ENCODE measurements at regions not wholly inside any gene's neighbourhood (a gene's known extent, or its start where the extent isn't known, plus 50 kb on each side); places are given as distances from the start of the nearest gene placed in this dataset.

DNA sequence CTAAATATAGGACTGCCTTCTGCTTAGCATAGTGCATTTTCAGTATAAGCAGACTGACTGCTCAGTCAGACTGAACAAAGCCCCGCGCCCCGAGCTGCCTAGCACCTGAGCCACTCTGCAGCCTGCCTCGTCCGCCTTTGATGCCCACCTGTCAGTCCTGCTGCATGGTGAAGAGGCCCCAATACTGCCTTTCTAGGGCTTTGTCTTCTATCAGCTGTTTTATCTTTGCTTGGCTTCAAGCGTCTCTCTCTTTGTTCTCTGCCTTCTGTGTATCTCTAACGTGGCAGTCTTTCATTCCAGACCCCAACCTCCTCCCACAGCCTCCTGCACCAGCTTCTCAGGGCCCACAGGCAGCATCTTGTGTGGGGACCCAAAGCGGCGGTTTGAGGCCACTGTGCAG, 1001.0 kb downstream of the VRK1 start:
- Histone ChIP-seq H3K14ac (ENCODE audit: low read length) (no peak overlapping the region), H3K79me2 (ENCODE audit: control insufficient read depth, insufficient read depth, low read length, poor library complexity) (no peaks in the 10 kb centered on the region), H2AFZ (ENCODE audit: insufficient read depth, low read length, poor library complexity) (no peak overlapping the region), H2BK5ac (ENCODE audit: low read depth, low read length, poor library complexity) (no peak overlapping the region), H3K9me3 (ENCODE audit: insufficient read depth, low read depth, low read length) (no peaks in the 10 kb centered on the region), H2BK120ac (ENCODE audit: insufficient read depth, low read length, poor library complexity) (no peak overlapping the region), H2AK5ac (ENCODE audit: low read length) (no peak overlapping the region), H3K23ac (ENCODE audit: low read length) (no peak overlapping the region), H3K27me3 (ENCODE audit: insufficient read depth, low read length) (no peaks in the 10 kb centered on the region), H3K9ac (ENCODE audit: low read length) (no peak overlapping the region), H4K12ac (ENCODE audit: low read depth, low read length) (no peak overlapping the region), H3K4ac (ENCODE audit: low read depth, low read length) (no peak overlapping the region), H3K4me1 (ENCODE audit: control insufficient read depth in 1 of 2, insufficient read depth in 2 of 2, low read length in 2 of 2) (no peaks in the 10 kb centered on the region), H4K91ac (ENCODE audit: low read depth, low read length) (no peak overlapping the region), H3K79me1 (ENCODE audit: low read length) (no peaks in the 10 kb centered on the region), H3K4me2 (ENCODE audit: low read length) (no peak overlapping the region), H4K8ac (ENCODE audit: low read depth, low read length) (no peak overlapping the region), H3K36me3 (ENCODE audit: control insufficient read depth in 1 of 2, insufficient read depth in 2 of 2, low read length in 2 of 2) (no peaks in the 10 kb centered on the region), H3K18ac (ENCODE audit: low read length) (no peak overlapping the region), H2BK12ac (ENCODE audit: low read length) (no peak overlapping the region), H3K4me3 (ENCODE audit: low read depth, low read length) (no peak overlapping the region), H3K27ac (ENCODE audit: low read depth, low read length) (no peak overlapping the region)
- WGBS (ENCODE audit: extremely low coverage, insufficient coverage, insufficient read length), result no CpG with 5 or more reads among the region's 9 CpGs
- DNase-seq, result no peak

DNA sequence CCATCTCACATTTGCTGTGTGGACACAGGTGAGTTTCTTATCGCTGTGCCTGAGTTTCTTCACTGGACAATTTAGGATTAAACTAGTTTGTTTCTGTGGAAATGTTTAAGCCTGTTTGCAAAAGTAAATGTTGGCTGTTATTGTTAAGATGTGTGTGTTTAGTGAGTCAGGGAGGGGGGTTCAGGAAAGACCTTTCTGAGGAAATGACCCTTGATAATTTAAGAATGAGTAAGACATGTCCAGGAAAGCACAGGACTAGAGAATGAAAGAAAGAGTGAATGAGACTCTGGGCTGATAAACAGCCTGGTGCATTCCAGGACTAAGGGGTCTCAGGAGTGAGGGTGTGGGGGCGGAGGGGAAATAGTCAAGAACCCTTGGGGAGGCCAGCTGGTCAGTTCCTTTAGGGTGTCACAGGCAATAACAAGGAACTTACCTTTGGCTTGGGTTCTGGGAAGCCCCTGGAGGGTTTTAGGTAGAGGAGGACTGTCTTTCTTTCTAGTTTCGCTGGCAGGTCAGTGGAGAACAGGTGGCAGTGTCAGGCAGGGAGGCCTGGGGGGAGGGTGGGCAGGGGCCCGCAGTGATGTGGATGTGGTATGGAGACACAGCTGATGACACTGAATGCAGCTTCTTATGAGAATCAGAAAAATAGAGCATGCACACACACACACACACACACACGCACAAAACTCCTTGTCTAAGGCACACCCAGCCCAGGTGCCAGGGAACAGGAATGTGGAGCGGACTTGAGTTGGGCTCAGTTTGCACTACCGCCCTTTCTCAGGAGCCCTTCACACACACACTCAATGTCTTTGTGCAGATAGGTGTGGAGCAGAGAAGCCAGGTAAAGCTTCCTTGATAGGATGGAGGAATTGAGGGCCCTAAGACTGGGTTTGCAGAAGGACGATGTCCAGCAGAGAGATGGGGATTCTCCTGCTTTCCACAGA, 1005.5 kb downstream of the VRK1 start:
- Histone ChIP-seq H3K4me1 (ENCODE audit: control insufficient read depth in 1 of 2, insufficient read depth in 2 of 2, low read length in 2 of 2) (no peaks in the 10 kb centered on the region), H2BK5ac (ENCODE audit: low read depth, low read length, poor library complexity) (no peak overlapping the region), H3K27ac (ENCODE audit: low read depth, low read length) (no peak overlapping the region), H3K14ac (ENCODE audit: low read length) (no peak overlapping the region), H4K12ac (ENCODE audit: low read depth, low read length) (no peak overlapping the region), H3K27me3 (ENCODE audit: insufficient read depth, low read length) (no peaks in the 10 kb centered on the region), H2BK120ac (ENCODE audit: insufficient read depth, low read length, poor library complexity) (no peak overlapping the region), H3K4me2 (ENCODE audit: low read length) (no peak overlapping the region), H3K23ac (ENCODE audit: low read length) (no peak overlapping the region), H2AK5ac (ENCODE audit: low read length) (no peak overlapping the region), H3K79me2 (ENCODE audit: control insufficient read depth, insufficient read depth, low read length, poor library complexity) (no peaks in the 10 kb centered on the region), H2BK12ac (ENCODE audit: low read length) (no peak overlapping the region), H3K18ac (ENCODE audit: low read length) (no peak overlapping the region), H3K79me1 (ENCODE audit: low read length) (no peaks in the 10 kb centered on the region), H2AFZ (ENCODE audit: insufficient read depth, low read length, poor library complexity) (no peak overlapping the region), H3K36me3 (ENCODE audit: control insufficient read depth in 1 of 2, insufficient read depth in 2 of 2, low read length in 2 of 2) (no peaks in the 10 kb centered on the region), H3K9ac (ENCODE audit: low read length) (no peak overlapping the region), H3K4ac (ENCODE audit: low read depth, low read length) (no peak overlapping the region), H4K91ac (ENCODE audit: low read depth, low read length) (no peak overlapping the region), H3K9me3 (ENCODE audit: insufficient read depth, low read depth, low read length) (no peaks in the 10 kb centered on the region), H3K4me3 (ENCODE audit: low read depth, low read length) (no peak overlapping the region), H4K8ac (ENCODE audit: low read depth, low read length) (no peak overlapping the region)
- no CpG with 5 or more reads among the region's 8 CpGs for WGBS (ENCODE audit: extremely low coverage, insufficient coverage, insufficient read length)
- DNase-seq, result no peak

DNA sequence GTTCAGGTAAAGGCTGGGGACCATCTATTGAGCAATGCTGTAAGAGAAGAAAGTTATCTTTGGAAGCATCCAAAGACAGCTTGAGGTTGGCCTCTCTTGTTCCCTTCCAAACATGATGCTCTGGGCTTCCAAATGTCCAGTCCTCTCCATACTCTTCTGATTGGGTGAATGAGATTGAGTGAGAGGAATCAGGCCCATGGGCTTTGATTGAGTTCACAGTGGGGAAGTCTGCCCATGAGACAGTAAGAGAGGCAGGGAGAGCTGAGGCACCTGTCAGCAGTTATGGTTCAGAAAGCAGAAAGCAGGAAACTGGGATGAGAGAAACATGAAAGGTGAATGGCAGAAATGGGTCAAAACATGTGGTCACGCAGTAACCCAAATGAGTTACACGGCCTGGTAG, 1006.9 kb downstream of the VRK1 start:
- no peak overlapping the region for H3K14ac ChIP-seq (ENCODE audit: low read length)
- H3K18ac ChIP-seq (ENCODE audit: low read length), result no peak overlapping the region
- DNase-seq, result no peak
- H3K9ac ChIP-seq (ENCODE audit: low read length), result no peak overlapping the region
- H2BK5ac ChIP-seq (ENCODE audit: low read depth, low read length, poor library complexity), result no peak overlapping the region
- no peak overlapping the region for H3K27ac ChIP-seq (ENCODE audit: low read depth, low read length)
- H3K79me2 ChIP-seq (ENCODE audit: control insufficient read depth, insufficient read depth, low read length, poor library complexity), result no peaks in the 10 kb centered on the region
- H2AK5ac ChIP-seq (ENCODE audit: low read length), result no peak overlapping the region
- H3K4me2 ChIP-seq (ENCODE audit: low read length), result no peak overlapping the region
- no CpG with 5 or more reads among the region's 2 CpGs for WGBS (ENCODE audit: extremely low coverage, insufficient coverage, insufficient read length)
- H3K4me1 ChIP-seq (ENCODE audit: control insufficient read depth in 1 of 2, insufficient read depth in 2 of 2, low read length in 2 of 2), result no peaks in the 10 kb centered on the region
- no peak overlapping the region for H4K12ac ChIP-seq (ENCODE audit: low read depth, low read length)
- no peak overlapping the region for H2BK12ac ChIP-seq (ENCODE audit: low read length)
- H3K23ac ChIP-seq (ENCODE audit: low read length), result no peak overlapping the region
- no peak overlapping the region for H2BK120ac ChIP-seq (ENCODE audit: insufficient read depth, low read length, poor library complexity)
- no peaks in the 10 kb centered on the region for H3K27me3 ChIP-seq (ENCODE audit: insufficient read depth, low read length)
- H3K36me3 ChIP-seq (ENCODE audit: control insufficient read depth in 1 of 2, insufficient read depth in 2 of 2, low read length in 2 of 2), result no peaks in the 10 kb centered on the region
- no peak overlapping the region for H4K91ac ChIP-seq (ENCODE audit: low read depth, low read length)
- H3K9me3 ChIP-seq (ENCODE audit: insufficient read depth, low read depth, low read length), result no peaks in the 10 kb centered on the region
- no peak overlapping the region for H4K8ac ChIP-seq (ENCODE audit: low read depth, low read length)
- no peaks in the 10 kb centered on the region for H3K79me1 ChIP-seq (ENCODE audit: low read length)
- no peak overlapping the region for H3K4me3 ChIP-seq (ENCODE audit: low read depth, low read length)
- no peak overlapping the region for H2AFZ ChIP-seq (ENCODE audit: insufficient read depth, low read length, poor library complexity)
- no peak overlapping the region for H3K4ac ChIP-seq (ENCODE audit: low read depth, low read length)

DNA sequence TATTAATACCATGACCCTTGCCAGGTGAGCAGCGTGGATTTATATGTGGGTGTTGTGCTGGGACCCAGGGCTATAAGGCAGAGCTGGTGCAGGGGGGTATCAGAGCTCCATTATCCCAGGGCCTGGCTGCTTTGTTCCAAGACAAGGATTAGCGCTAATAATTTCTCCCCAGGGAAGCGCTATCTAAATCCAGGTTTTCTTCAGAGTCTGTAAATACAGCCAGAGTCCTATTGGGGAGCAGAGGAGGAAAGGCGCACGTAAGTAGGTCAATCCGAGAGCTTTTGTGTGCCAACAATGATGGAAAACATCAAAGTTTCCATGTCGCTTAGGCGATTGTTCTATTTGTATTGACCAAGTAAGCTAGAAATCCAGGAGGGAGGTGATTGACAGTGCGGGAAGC, 1009.7 kb downstream of the VRK1 start:
- no peak overlapping the region for H4K12ac ChIP-seq (ENCODE audit: low read depth, low read length)
- no peak overlapping the region for H2BK120ac ChIP-seq (ENCODE audit: insufficient read depth, low read length, poor library complexity)
- no peak overlapping the region for H3K14ac ChIP-seq (ENCODE audit: low read length)
- DNase-seq, result no peak
- no peaks in the 10 kb centered on the region for H3K9me3 ChIP-seq (ENCODE audit: insufficient read depth, low read depth, low read length)
- no peak overlapping the region for H2AK5ac ChIP-seq (ENCODE audit: low read length)
- H3K27me3 ChIP-seq (ENCODE audit: insufficient read depth, low read length), result no peaks in the 10 kb centered on the region
- no CpG with 5 or more reads among the region's 9 CpGs for WGBS (ENCODE audit: extremely low coverage, insufficient coverage, insufficient read length)
- H3K4me1 ChIP-seq (ENCODE audit: control insufficient read depth in 1 of 2, insufficient read depth in 2 of 2, low read length in 2 of 2), result no peaks in the 10 kb centered on the region
- H2AFZ ChIP-seq (ENCODE audit: insufficient read depth, low read length, poor library complexity), result no peak overlapping the region
- no peaks in the 10 kb centered on the region for H3K79me2 ChIP-seq (ENCODE audit: control insufficient read depth, insufficient read depth, low read length, poor library complexity)
- no peaks in the 10 kb centered on the region for H3K36me3 ChIP-seq (ENCODE audit: control insufficient read depth in 1 of 2, insufficient read depth in 2 of 2, low read length in 2 of 2)
- H3K4me2 ChIP-seq (ENCODE audit: low read length), result no peak overlapping the region
- H3K9ac ChIP-seq (ENCODE audit: low read length), result no peak overlapping the region
- no peak overlapping the region for H3K18ac ChIP-seq (ENCODE audit: low read length)
- no peak overlapping the region for H3K23ac ChIP-seq (ENCODE audit: low read length)
- H3K79me1 ChIP-seq (ENCODE audit: low read length), result no peaks in the 10 kb centered on the region
- H2BK5ac ChIP-seq (ENCODE audit: low read depth, low read length, poor library complexity), result no peak overlapping the region
- no peak overlapping the region for H3K27ac ChIP-seq (ENCODE audit: low read depth, low read length)
- H4K8ac ChIP-seq (ENCODE audit: low read depth, low read length), result no peak overlapping the region
- no peak overlapping the region for H3K4me3 ChIP-seq (ENCODE audit: low read depth, low read length)
- no peak overlapping the region for H2BK12ac ChIP-seq (ENCODE audit: low read length)
- no peak overlapping the region for H3K4ac ChIP-seq (ENCODE audit: low read depth, low read length)
- no peak overlapping the region for H4K91ac ChIP-seq (ENCODE audit: low read depth, low read length)
